Suppressor macrophage (primary cell): ENCODE measurements at regions not wholly inside any gene's neighbourhood (a gene's known extent, or its start where the extent isn't known, plus 50 kb on each side); places are given as distances from the start of the nearest gene placed in this dataset.
A peak's percentile ranks its signal among the peaks of the same experiment; 100 is the strongest.

Experiments
- DNase-seq, 4 experiments: peaks; one replicate each; pipeline ENCODE4 v3.0.0-alpha.2; 2020 to 2022

GRCh38 chr12:39043424-39043822, 138.0 kb upstream of the CPNE8 start:
- no peak for DNase-seq

GRCh38 chr12:39040275-39040674, 134.9 kb upstream of the CPNE8 start:
- no peak for DNase-seq

DNA sequence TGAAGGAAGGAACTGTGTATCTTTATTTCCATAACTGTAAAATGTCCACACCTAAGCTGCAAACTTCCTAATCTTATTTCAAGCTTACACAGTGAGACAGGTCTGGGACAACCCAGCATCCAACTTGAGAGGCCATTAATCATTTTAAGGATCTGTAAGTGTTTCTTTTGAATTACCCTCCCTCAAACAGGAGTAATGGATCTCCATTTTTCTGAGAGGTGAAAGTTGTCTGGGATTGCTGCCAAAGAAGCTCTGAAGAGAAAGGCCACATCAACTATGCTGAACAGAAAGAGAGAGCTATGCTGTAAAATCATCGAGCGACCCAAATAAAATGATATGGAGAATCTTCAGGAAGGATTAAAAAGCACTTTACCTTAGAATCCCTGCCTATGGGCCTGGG, 131.7 kb upstream of the CPNE8 start:
- DNase-seq, result no peak

GRCh38 chr12:39036105-39036504, 130.7 kb upstream of the CPNE8 start:
- no peak for DNase-seq

DNA sequence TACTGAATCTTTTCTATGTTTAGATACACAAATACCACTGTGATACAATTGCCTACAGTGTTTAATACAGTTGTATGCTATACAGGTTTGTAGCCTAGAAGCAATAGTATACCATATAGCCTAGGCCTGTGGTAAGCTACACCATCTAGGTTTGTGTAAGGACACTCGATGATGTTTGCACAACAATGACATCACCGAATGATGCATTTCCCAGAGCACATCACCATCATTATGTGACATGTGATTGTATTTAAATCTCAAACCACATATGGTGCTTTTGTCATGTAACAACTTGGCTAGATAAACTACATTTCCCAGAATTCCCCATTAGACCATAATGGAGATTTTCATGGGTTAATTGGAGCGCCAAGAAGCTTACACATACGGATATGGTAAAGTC, 128.4 kb upstream of the CPNE8 start:
- DNase-seq, result peak in 1 of 4 experiments; percentile 3

GRCh38 chr12:39032448-39032847, 127.1 kb upstream of the CPNE8 start:
- DNase-seq, result no peak

GRCh38 chr12:39032034-39032433, 126.6 kb upstream of the CPNE8 start:
- no peak for DNase-seq

DNA sequence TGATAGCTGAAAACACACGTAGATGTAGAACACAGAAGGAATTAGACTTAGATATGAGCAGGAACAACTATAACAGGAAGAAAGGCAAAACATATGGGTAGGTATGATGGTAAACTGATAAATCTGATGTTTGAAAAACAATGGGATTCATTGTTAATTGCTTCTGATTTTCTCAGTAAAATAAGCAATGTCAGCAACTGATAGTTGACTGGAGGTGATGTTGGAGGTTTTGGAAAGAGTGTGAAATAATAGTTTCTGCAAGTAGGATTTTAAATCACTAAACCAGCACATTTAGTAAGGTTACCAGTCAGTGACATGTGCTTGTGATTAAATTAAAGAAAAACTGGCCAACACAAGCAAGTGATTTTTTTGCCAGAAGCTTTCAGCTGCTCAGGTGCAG, 123.0 kb upstream of the CPNE8 start:
- DNase-seq, result no peak

DNA sequence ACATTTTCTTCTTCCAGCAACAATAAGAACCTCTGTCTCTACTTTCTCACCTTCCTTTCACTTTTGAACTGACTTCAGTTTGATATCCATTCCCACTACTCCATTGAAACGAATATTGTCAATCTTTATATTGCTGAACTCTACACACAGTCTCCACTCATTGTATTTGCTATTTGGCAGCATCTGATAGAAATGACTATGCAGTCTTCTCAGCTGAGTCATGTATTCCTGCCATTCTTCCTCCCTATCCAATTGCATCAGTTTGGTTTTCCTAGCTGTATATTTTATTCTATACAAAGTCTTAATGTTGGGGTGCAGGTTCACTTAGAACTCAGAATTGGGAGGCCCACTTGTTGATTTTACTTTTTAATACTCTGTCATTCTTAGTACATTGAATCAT, 107.5 kb upstream of the CPNE8 start:
- DNase-seq, result no peak

DNA sequence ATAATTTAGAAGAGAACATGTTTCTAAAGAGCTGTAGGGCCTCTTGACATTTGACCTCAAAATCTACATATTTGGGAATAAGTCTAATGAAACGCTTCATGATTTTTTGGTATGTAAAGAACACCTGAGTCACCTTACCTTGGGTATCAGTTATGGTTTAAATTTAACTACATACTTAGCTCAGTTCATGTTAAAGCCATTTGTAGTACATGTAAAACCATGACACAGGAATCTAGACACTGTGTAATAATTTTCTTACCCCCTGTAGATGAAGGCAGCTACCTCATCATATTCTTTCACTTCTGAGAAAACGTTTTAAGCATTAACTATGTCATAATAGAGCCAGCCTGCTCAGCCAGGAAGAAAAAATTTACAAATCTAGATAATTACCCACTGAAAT, 105.8 kb upstream of the CPNE8 start:
- no peak for DNase-seq

DNA sequence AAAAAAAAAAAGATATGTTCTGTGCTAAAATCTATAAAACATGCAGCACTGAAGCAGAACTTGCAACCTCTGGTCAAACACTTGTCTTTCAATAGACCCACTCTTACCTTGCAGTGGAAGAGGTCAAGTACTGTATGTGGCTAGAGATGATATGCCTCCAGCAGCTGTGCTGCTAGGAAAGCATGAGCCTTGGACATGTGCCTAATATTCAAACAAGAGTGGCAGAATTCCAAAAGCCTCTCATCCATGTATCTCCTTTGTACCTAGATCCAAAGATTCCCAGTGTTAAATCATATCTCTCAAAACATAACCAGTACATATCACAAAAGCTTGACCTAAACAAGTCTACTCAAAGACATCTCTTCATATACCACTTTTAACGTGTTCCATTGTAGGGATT, 105.0 kb upstream of the CPNE8 start:
- no peak for DNase-seq

DNA sequence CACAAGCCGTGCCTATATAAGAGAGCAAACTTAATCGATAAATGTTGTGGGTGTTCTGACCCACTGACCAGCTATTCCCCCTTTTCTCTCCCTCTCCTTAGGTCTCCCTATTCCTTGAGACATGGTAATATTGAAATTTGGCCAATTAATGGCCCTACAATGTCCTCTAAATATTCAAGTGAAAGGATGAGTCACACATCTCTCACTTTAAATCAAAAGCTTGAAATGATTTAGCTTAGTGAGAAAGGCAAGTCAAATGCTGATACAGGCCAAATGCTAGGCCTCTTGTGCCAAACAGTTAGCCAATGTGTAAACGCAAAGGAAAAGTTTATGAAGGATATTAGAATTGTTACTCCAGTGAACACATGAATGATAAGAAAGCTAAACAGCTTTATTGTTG, 102.2 kb upstream of the CPNE8 start:
- DNase-seq, result no peak

DNA sequence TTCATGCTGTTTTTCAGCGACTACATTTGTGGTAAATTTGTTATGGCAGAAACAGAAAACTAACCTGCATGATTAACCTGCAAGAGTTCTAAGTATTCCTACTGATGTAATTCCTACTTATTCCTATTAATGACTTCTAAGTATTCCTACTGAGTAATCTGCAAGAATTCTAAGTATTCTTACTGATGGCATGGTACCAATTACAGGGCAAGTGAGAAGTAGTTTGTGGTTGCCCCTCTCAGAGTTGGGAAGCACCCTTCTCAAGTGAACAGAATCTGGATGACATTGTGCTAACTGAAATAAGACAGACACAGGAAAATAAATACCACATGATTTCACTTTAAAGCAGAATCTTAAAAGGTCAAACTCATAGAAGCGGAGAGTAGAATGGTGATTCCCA, 100.9 kb upstream of the CPNE8 start:
- DNase-seq, result no peak

DNA sequence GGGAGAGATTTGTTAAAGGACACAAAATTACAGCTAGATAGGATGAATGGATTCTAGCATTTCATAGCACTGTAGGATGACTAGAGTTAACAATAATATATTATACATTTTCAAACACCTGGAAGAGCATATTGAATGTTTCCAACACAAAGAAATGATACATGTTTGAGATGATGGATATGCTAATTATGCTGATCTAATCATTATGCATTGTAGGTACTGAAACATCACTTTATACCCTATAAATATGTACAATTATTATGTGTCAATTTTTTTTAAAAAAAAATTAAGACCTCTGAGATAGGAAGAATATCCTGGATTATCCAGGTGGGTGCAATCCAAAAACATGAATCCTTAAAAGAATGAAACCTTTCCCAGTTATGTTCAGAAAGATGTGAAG, 100.3 kb upstream of the CPNE8 start:
- DNase-seq, result no peak

DNA sequence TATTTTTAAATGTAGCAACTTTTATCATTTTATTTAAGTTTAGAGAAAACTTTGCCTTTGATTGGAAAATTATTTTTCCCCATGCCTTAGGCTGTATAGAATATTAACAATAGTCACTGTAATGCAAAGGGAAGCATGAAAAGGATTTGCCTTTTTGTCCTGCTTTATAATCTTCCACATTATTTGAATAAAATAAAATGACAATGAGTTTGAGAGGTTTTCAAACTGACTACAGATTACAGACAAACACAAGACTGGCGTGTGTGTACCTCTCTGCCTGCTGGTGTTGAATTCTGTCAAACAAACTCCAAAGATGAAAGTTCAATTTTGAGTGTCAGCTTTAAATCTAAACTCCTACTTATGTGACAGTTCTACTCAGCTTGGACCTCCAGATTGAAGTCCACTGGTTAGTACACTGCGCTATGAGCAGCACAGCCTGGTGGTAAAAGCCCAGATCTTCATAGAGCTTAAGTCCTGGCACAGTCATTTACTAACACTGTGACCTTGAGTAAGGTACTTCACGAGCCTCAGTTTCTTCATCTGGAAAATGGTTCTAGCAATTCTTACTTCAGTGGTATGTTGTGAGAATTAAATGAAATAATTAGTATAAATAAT, 98.3 kb upstream of the CPNE8 start:
- DNase-seq, result no peak

DNA sequence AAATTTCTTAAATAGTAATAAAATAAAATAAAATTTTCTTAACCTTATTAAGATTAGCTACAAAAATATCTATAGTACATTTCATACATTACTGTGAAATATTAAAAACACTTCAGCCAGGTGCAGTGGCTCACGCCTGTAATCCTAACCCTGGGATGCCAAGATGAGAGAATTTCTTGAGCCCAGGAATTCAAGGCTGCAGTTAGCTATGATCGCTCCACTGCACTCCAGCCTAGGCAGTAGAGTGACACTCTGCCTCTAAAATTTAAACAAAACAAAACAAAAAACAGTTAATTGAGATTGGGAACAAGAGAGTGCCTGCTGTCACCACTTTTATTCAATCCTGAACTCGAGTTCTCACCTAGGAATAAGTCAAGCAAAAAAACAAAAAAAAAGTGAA, 95.0 kb upstream of the CPNE8 start:
- no peak for DNase-seq

DNA sequence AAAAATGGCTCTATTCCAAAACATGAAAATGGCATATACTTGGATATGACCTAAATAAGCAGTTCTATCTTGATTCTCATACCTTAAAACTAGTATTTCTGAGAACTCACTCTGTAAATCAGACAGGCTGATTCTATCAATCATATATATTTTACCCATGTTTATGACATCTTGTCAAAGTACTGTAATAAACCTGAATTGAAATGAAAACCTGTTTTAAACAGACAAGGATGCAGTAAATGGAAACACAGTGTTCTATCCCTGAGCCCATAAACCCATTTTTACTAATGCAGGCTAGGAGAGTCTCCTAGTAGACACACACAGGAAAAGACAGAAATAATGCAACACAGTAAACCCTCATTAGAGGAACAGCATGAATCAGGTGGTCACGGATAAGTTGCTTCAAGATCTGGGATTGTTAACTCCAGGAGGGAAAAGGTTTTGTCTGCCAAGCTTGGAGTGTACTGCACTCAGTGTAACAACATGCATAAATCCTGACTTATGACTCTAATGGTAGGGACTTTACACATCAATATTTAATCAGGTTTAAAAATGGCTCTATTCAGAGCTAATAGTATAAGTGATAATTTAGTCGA, 93.6 kb upstream of the CPNE8 start:
- DNase-seq, result no peak

DNA sequence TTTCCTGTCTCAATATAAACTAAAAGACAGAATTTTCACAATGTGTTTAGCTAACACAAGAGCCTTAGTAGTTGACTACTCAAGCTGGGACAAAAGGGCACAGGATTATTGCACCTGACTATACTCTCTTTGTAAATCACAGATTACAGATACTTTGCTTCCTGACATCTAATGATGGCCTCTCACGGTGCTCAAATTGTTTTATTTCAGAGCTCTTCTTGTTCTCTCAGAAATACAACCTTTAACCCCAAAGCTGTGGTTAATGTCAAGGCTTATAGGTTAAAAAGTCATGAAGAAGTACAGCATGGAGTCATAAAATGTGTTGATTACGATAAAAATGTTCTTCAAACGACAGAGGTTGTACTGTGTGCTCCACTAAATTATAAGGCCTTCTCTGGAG, 89.9 kb upstream of the CPNE8 start:
- DNase-seq, result no peak

GRCh38 chr12:38985961-38986360, 80.6 kb upstream of the CPNE8 start:
- no peak for DNase-seq

- DNase-seq, result no peak
Measured at GRCh38 chr12:38984388-38984787, 79.0 kb upstream of the CPNE8 start.

- no peak for DNase-seq
Measured at GRCh38 chr12:38983117-38983571, 77.8 kb upstream of the CPNE8 start.

GRCh38 chr12:38977132-38977531, 71.7 kb upstream of the CPNE8 start:
- no peak for DNase-seq

DNA sequence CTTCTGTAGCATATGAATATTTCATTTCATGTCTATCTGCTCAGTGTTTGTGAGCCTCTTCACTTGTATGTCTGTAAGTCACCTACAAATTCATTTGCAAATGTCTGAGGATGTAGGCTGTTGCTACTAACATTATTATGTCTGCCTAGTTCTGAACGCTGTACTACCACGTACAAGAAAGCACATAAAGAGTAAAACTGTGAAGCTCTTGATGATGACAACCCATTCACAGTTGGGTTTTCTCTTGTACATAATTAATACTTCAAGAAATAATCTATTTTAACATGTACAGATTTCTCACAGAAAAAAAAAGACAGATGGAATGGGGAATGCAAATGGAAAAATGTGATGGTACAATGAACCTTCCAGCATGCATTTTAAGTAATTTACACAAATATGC, 64.3 kb upstream of the CPNE8 start:
- no peak for DNase-seq

GRCh38 chr12:38961683-38962082, 56.3 kb upstream of the CPNE8 start:
- DNase-seq, result no peak

DNA sequence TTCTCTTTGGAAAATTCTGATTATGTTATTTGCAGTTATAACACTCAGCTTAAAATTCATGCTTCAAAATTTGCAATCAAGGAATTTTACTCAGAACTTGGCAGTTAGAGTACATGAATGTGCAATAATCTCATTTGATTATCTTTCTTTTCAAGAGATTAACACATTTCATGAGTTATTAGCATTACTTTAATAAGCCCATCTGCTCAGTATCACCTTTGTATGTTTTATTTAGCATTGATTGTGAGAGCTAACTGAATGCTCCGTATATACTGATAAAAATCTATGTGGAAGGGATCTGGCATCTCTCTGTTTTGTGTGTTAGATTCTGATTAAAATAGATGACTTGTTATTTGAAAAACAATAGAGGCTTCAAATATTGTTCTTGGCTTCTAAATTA, 55.6 kb upstream of the CPNE8 start:
- DNase-seq, result no peak
